ENCODE measurements at regions not wholly inside any gene's neighbourhood (a gene's known extent, or its start where the extent isn't known, plus 50 kb on each side); places are given as distances from the start of the nearest gene placed in this dataset.

- no peak for DNase-seq (ENCODE audit: extremely low read depth, low read depth, low spot score)
Observed at GRCh38 chr9:86893811-86894490, 53.4 kb downstream of the GAS1 start.

DNA sequence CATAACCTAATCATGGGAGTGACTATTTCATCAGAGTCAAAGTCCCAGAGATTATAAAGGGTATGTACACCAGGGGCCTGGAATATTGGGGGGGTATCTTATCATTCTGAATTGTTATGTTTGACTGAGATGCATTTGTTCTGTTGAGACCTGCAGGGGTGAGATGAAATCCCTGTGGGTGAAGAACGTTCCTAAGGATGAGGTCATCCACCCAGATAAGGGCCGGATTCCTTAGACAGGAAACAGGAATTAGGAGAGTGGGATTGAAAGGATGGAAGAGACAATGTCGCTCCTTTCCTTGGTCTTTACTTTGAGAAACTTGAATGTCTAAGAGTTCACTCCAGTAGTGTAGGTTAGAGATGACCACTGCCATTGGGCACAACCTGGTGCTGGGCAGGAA lies 54.7 kb downstream of the GAS1 start:
- DNase-seq (ENCODE audit: extremely low read depth, low read depth, low spot score): no peak

DNA sequence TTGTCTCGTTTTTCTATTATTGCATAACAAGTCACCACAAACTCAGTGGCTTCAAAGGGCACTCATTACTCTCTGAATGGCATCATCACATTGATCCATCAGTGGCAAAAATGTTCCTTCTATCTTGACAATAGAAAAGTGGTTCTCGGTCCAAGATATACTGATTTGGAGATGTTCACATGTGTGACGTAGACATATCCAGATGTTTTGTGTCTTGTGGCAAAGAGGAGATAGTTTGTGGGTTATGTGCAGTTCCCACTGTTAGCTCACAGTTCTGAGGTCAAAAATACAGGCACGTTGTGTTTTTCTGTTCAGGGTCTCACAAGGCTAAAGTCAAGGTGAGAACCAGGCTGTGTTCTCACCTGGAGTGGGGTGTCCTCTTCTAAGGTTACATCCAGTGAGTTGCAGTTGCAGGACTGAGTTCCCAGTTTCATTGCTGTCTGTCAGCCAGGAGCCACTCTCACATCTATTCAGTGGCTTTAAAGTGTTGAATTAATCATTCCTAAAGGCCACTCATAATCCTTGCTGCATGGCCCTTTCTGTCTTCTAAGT lies 55.3 kb downstream of the GAS1 start:
- no peak for DNase-seq (ENCODE audit: extremely low read depth, low read depth, low spot score)

GRCh38 chr9:86891091-86891490 lies 56.2 kb downstream of the GAS1 start:
- DNase-seq (ENCODE audit: extremely low read depth, low read depth, low spot score): no peak

DNA sequence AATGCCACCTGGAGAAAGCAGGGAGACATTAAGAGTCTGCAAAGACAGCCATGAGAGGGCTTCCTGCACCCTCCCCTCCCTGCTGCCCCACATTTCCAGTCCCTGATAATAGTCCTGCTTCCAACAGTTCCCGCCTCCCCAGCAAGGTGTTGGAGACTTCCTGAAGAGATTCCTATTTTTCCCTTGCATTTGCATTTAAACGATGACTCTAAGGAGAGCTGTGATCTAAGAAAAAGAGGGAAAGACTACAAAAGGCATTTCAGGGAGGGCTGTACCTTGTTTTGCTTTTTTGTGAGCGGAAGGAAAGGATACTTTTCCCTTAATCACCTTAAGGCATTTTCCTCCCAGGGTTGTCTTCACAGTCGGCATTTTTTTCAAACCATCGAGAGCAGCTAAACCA lies 62.1 kb downstream of the GAS1 start:
- no peak for DNase-seq (ENCODE audit: extremely low read depth, low read depth, low spot score)

DNA sequence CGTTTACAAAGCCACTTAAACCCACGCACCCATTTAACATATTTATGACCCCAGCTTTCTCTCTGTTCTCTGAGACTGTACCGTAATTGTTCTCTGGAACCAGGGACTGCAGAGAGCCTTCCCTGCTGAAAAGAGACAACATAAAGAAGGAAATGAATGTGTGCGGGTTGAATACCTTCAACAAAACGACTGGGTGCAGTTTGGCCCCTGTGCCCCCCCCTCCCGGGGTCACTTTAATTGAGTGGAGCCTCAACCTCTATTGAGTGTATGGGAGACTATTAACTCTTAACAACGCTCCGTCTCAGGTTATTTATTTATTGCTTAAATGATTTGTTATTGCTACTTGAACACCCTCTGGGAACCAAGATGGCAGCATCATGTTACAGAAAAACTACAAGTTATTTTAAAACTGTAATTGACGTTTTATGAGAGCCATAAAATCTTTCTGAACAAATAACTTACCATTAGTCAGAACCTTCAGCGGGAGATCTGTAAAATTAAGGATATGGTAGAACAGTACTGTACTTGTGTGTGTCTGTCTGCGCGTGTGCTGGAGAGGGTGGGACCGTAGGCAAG lies 70.6 kb downstream of the GAS1 start:
- no peak for DNase-seq (ENCODE audit: extremely low read depth, low read depth, low spot score)

DNA sequence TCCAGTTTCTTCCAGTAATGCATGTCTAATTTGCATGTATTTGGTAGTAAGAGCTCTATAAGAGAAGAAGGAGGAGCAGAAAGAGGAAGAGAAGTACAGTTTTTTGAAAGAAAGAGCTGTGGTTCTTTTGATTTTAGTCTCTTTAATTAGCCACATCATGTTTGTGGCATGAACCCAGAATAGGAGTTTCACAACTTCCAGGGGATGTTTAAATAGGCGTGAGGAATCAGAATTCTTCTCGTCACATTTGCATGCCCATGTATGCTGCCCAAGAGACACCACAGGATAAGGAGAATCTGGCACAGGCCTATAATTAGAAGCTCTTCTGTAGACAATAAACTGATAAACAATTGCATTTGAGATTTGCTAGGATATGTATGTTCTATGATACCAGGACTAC lies 78.7 kb downstream of the GAS1 start:
- DNase-seq (ENCODE audit: extremely low read depth, low read depth, low spot score): no peak

GRCh38 chr9:86867804-86868313 lies 79.4 kb downstream of the GAS1 start:
- no peak for DNase-seq (ENCODE audit: extremely low read depth, low read depth, low spot score)

DNA sequence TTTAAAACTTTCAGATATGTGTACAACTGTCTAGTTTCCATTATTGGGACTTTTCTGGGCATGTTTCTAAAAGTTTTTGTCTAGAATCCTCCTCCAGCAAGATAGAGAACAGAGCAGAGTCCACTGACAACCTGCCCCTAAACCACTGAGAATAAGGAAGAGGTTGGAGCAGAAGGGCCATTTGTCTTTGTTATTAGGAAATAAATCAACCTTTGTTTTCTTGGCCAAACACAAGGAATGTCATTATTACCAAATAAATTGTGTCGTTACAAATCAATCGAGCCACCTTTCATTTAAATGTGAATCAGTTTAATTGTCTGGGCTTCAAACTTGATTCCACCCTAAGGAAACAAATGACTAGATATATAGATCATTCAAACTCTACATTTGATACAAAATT lies 81.4 kb downstream of the GAS1 start:
- no peak for DNase-seq (ENCODE audit: extremely low read depth, low read depth, low spot score)

DNA sequence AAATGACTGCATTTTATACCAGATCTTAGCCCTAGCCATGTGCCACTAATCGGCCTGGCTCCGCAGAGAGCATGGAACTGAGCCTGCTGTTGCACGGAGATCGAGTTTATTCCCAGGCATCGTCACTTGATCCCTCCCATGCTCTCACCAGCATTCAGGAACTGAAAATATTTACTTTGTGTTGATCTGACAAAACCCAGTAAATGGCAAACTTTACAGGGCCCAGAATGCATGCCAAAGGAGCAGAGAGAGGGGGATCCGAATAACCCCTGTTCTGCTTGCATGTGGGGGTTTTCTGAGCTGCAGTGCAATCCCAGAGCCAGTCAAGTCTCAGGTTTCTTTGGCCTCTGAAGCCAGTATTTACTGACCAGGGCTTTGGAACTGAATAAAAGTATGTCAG lies 87.3 kb downstream of the GAS1 start:
- DNase-seq (ENCODE audit: extremely low read depth, low read depth, low spot score): no peak

DNA sequence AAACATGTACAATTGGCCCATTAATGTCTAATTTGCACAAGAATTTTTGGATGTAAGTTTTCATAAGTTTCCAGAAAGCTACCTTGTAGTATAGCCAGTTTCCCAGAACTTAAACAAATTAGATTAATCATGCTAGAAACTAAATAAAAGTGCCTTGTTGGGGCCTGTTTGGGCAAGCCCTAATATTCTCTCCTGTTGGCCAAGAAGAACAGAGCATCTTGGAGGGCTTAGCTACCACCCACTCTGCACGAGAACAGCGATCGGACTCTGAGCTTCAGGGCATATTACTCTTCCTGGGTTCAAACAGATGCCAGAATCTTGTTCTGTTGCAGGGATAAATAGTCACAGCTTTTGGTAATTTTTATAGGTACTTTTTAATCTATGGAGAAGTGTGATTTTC lies 88.2 kb downstream of the GAS1 start:
- no peak for DNase-seq (ENCODE audit: extremely low read depth, low read depth, low spot score)

DNA sequence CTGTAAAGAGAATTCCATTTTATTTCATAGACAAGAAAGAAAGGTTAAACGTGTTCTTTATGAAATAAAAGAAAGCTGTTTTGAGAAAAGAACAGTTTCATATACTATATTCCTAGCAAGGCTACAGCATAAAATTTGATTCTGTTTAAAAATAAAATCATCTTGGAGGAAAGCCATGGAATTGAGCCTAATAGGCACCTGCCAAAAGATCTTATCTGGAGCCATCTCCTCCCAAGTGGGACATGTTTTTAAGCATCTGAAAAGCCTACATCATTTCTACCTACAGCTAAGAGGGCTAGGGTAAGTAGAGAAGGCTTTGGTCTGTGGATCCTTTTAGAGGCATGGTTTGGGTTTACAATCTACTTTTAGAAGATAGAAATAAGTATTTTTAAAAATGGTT lies 89.3 kb downstream of the GAS1 start:
- DNase-seq (ENCODE audit: extremely low read depth, low read depth, low spot score): no peak

DNA sequence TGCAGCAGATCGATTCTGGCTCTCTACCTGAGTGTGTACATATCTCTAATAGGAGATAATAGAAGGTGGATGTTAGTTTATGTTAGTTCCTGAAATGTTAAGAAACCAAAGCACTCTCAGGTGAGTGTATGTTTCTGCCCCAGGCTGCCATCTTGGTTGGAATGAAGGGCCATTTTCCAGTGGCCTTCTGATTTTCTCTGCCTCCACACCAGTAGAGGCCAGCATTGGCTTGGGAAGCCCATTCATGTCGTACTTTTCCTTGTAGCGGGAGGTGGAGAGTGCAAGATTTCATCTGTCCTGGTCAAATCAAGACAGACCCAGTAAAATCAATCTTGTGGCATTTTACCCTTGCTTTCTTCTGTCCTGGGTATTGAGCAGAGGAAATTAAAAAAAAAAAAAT lies 91.0 kb downstream of the GAS1 start:
- no peak for DNase-seq (ENCODE audit: extremely low read depth, low read depth, low spot score)

DNA sequence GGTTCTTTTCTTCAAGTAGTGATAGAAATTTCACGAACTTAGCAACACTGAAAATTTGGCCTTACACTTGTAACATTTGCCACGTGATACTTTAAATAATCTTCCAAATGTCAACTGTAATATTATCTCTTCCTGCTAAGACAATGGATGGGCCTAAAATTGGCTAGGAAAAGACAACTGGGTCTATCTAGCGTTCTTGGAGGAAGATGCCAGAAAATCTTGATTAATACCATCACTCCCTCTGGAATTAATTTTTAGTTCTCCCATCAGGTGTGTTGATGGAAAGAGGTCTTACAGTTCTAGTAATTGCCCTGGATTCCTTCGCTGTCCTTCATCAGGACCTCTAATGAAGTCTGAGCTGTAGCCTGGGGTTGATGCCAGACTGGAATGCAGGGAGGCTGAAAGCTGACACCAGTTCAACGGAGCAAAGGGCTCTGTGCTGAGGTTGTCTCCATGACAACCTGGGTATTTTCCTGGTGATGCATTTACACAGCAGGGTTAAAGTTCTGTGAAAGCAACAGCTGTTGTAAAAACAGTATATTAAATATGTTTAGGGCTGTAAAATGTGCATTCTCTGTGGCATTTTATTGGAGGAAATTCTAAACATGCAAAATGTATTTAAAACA lies 92.3 kb downstream of the GAS1 start:
- DNase-seq (ENCODE audit: extremely low read depth, low read depth, low spot score): no peak

DNA sequence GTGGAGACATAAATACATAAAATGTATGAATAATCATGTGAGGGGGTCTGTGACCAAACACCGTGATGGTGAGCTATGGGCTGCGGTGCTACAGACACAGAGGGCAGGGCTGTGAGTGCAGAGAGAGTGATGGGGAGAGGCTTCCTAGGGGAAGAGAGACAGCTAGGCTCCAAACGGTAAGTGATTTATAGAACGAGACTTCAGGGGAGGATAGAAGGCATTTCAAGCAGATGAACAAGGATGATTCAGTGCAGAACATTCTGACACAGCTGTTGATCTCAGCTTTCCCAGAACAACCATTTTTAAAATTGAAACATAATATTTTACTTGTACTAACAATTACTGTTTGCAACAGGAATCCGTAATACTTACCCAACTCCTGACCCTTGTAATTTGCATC lies 100.7 kb downstream of the GAS1 start:
- DNase-seq (ENCODE audit: extremely low read depth, low read depth, low spot score): no peak

DNA sequence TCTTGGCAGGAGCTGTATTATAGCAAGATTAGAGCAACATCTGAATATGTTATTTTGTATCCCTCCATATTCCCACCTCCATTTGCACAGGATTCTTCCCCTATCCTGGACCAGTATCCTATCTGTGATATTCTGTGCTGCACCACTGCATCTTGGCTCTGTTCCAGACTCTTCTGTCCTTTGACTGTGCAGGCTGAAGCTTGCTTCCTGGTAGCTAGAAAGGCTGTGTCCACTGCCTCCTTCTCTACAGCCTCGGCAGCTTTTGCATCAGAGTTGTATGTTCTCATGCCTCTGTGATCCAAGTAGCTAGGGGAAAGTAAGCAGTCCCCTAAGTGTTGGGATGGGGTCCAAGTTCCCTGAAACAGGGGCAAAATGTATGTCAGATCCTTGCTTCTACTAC lies 104.1 kb downstream of the GAS1 start:
- no peak for DNase-seq (ENCODE audit: extremely low read depth, low read depth, low spot score)

GRCh38 chr9:86842573-86842972 lies 104.7 kb downstream of the GAS1 start:
- DNase-seq (ENCODE audit: extremely low read depth, low read depth, low spot score): no peak

- no peak for DNase-seq (ENCODE audit: extremely low read depth, low read depth, low spot score)
Observed at GRCh38 chr9:86839522-86839921, 107.8 kb downstream of the GAS1 start.

DNA sequence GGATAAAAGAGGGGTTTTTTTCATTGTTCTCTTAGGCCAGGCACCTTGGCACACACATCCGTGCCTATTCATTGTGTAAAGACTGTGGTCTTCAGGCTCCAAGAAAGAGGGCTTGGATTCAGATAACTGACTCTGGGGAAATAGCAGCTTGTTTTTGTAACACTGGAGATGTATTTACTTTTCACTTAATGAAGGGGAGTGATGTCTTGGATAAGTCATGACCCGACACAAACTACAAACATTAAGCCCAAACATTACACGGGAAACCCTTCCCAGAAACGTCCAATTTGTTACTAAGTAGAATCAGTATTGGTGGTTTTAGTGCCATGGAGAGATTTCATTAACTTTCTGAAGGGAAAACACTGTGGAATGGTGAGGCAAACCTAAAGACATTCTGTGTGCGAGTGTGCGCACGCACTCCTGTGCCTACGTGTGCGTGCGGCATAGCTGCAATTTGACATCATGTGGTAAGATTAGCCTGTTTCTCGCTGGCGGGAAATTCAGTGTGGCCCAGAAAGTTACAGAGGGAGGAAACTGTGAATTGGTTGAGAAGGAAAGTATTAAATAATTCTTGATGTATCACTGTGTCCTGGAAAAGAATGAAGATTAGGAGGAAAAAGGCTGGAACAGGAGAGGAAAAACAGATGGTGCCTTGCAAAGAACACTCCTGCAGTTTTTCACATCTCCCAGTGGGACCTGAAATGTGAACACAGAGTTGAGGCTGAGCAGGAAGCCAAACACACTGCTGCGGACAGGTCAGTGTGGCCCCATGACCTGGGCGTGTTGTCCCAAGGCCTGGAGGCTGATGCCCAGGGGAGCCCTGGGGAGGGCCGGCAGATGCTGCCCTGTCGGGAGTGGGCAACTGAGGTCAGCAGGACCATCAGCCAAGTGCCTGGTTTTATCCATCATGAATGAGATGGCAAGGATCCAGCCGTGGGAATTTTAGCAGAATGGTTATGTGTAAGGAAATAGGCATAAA lies 108.5 kb downstream of the GAS1 start:
- DNase-seq (ENCODE audit: extremely low read depth, low read depth, low spot score): no peak

DNA sequence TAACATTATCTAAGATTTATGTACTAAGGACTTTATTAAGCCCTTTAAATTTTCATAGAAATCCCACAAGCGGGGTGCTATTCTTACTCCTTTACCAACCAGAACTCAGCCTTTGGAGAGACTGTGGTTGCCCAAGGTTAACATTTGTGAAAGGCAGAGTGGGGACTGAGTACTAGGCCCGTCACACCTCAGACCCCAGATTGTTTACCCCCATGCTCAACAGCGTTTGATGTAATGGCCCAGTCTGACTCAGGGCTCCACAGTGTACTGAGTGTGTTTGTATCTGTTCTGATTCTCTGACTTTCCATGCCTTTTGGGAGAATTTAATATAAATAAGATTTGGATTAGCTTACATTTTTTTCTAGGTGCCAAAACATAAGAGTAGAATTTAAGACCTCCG lies 110.0 kb downstream of the GAS1 start:
- DNase-seq (ENCODE audit: extremely low read depth, low read depth, low spot score): no peak

DNA sequence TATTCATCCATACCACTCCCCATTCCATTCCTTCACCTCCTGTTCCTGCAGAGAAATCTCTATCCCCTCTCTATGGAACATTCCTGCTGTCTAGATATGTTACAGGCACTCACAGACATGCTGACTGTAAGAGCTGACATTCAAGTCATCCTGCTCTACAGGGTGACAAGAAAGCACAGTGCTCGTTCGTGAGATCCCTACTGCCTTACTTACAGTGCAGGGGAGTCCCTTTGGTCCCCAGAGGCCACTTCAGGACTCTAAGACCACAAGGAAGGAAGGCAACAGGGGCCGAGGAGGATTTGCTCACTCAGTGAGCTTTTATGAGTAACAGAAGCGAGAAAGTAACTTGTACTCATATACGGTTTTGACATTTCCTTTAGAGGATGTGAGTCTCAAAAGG lies 110.5 kb downstream of the GAS1 start:
- no peak for DNase-seq (ENCODE audit: extremely low read depth, low read depth, low spot score)
